Activated T-cell treated with anti-CD3 and anti-CD28 coated beads, Interleukin-2, amount 50 U/mL, for 24 hours (primary cell): ENCODE measurements at regions not wholly inside any gene's neighbourhood (a gene's known extent, or its start where the extent isn't known, plus 50 kb on each side); places are given as distances from the start of the nearest gene placed in this dataset.

Source experiments
- DNase-seq: peaks from one replicate; pipeline ENCODE4 v3.0.0-alpha.2; 2020
- H3K27ac Mint-ChIP-seq: 2 replicates; pipeline ENCODE4 v1.8.0; 2020; ENCODE audit warnings: mild to moderate bottlenecking, mixed read lengths
- H3K27me3 Mint-ChIP-seq: 2 replicates; pipeline ENCODE4 v1.8.0; 2020; ENCODE audit warnings: mixed read lengths
- H3K36me3 Mint-ChIP-seq: 2 replicates; pipeline ENCODE4 v1.8.0; 2020; ENCODE audit warnings: low read depth, mixed read lengths
- H3K4me1 Mint-ChIP-seq: 2 replicates; pipeline ENCODE4 v1.8.0; 2020; ENCODE audit warnings: low read depth, mixed read lengths
- H3K4me3 Mint-ChIP-seq: 2 replicates; pipeline ENCODE4 v1.8.0; 2020; ENCODE audit warnings: mild to moderate bottlenecking, moderate library complexity, mixed read lengths
- H3K9me3 Mint-ChIP-seq: 2 replicates; pipeline ENCODE4 v1.8.0; 2020; ENCODE audit warnings: mixed read lengths

DNA sequence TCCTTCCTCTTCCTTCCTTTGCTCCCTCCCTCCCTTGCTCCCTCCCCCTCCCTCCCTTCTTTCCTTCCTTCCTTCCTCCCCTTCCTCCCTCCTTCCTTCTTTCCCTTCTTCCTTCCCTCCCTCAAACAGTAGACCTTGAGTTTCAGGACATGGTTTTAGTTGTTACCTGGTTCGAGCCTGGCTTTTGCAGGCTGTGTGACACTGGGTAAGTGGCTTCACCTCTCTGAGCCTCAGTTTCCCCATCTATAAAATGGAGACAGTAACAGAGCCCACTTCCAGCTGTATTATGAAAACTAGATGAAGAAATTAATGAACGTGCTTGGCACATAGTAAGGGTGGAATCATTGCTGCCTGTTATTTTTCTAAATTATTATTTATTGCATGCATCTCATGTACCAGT, 171.0 kb upstream of the LHX5 start:
- peaks cover 72% of the 10 kb centered on the region for H3K27me3 Mint-ChIP-seq
- H3K4me3 Mint-ChIP-seq = no peak overlapping the region
- no peaks in the 10 kb centered on the region for H3K4me1 Mint-ChIP-seq
- no peaks in the 10 kb centered on the region for H3K9me3 Mint-ChIP-seq
- no peak overlapping the region for H3K27ac Mint-ChIP-seq
- DNase-seq = no peak
- no peaks in the 10 kb centered on the region for H3K36me3 Mint-ChIP-seq

GRCh38 chr12:113642216-113642615, 170.5 kb upstream of the LHX5 start:
- Mint-ChIP-seq H3K4me1 (no peaks in the 10 kb centered on the region), H3K4me3 (no peak overlapping the region), H3K27ac (no peak overlapping the region), H3K27me3 (peaks cover 72% of the 10 kb centered on the region), H3K36me3 (no peaks in the 10 kb centered on the region), H3K9me3 (no peaks in the 10 kb centered on the region)
- no peak for DNase-seq

DNA sequence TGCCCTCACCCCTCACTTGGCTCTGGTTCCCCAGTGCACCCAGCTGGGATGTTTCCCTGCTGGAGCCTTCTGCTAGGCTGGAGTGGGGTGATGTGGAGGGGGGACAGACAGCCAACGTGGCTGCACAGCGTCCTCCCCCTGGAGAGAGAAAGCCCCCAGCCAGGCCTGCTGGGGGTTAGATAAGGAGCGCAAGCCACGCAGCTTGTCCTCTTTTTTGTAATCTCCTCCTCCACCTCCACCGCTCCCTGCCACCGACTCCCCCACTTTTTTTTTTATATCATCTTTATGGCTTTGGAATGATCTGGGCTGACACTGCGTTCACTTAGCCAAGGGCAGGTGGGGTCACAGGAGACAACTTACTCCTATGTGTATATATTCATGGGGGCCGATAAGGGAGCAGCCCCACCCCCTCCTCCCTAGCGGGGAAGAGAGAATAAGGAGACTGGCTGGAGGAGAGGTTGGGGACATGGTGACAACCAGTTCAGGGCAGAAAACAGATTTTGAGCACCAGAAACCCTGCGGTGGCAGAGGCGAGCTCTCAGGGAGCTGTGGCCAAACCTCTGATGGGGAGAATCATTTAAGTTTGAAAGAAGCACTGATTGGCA, 169.9 kb upstream of the LHX5 start:
- no peaks in the 10 kb centered on the region for H3K36me3 Mint-ChIP-seq
- H3K9me3 Mint-ChIP-seq = no peaks in the 10 kb centered on the region
- peaks cover 65% of the 10 kb centered on the region for H3K27me3 Mint-ChIP-seq
- DNase-seq = no peak
- H3K4me3 Mint-ChIP-seq = no peak overlapping the region
- H3K4me1 Mint-ChIP-seq = no peaks in the 10 kb centered on the region
- H3K27ac Mint-ChIP-seq = no peak overlapping the region

- H3K27ac Mint-ChIP-seq = no peak overlapping the region
- DNase-seq = no peak
- H3K27me3 Mint-ChIP-seq = peaks cover 63% of the 10 kb centered on the region
- no peaks in the 10 kb centered on the region for H3K9me3 Mint-ChIP-seq
- H3K4me3 Mint-ChIP-seq = no peak overlapping the region
- no peaks in the 10 kb centered on the region for H3K36me3 Mint-ChIP-seq
- no peaks in the 10 kb centered on the region for H3K4me1 Mint-ChIP-seq
These were observed 169.2 kb upstream of the LHX5 start for GRCh38 chr12:113640837-113641236.

DNA sequence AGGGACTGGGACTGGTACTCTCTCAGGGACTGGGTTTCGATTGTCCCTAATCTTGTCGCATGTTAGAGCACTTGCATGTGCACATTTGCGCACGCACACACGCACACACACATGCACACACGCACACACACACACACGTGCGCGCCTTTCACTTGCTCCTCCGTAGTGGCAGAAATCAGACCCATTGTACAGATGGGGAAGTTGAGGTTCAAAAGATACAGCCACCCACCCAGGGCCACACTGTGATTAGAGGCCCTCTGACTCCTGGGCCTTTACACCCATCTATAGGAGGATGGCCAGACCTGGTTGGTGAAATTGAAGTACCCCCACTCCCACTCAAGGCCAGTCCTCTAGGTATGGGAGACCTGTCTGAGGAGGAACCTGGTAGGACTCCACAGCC, 167.8 kb upstream of the LHX5 start:
- H3K4me3 Mint-ChIP-seq = no peak overlapping the region
- H3K9me3 Mint-ChIP-seq = no peaks in the 10 kb centered on the region
- no peak overlapping the region for H3K27ac Mint-ChIP-seq
- peaks cover 52% of the 10 kb centered on the region for H3K27me3 Mint-ChIP-seq
- H3K4me1 Mint-ChIP-seq = no peaks in the 10 kb centered on the region
- no peaks in the 10 kb centered on the region for H3K36me3 Mint-ChIP-seq
- no peak for DNase-seq

- no peak overlapping the region for H3K27ac Mint-ChIP-seq
- no peaks in the 10 kb centered on the region for H3K4me1 Mint-ChIP-seq
- DNase-seq = no peak
- no peak overlapping the region for H3K4me3 Mint-ChIP-seq
- no peaks in the 10 kb centered on the region for H3K9me3 Mint-ChIP-seq
- peaks cover 44% of the 10 kb centered on the region for H3K27me3 Mint-ChIP-seq
- H3K36me3 Mint-ChIP-seq = no peaks in the 10 kb centered on the region
These were observed 166.7 kb upstream of the LHX5 start for GRCh38 chr12:113638460-113638775.

DNA sequence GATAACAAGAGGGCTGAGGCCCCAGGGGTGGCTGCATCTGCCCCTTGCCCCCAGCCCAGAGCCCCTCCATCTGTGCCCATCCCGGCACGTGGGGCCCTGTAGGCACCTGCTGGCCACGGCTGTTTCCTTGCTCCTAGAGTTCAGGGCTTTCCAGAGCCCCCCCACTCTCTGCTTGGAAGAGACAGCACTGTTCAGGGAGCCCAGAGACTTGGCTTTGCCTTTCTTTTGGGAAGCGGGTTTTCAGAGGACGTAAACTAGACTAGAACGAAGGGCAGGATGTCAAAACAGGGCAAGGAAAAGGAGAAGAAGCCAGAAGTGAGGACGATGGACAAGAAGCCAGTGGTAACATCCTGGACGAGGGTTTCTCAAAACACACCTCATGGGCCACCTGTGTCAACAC, 163.3 kb upstream of the LHX5 start:
- no peaks in the 10 kb centered on the region for H3K36me3 Mint-ChIP-seq
- no peak for DNase-seq
- no peaks in the 10 kb centered on the region for H3K4me1 Mint-ChIP-seq
- H3K9me3 Mint-ChIP-seq = peaks cover 3% of the 10 kb centered on the region
- no peak overlapping the region for H3K4me3 Mint-ChIP-seq
- no peak overlapping the region for H3K27ac Mint-ChIP-seq
- H3K27me3 Mint-ChIP-seq = peaks cover 26% of the 10 kb centered on the region

GRCh38 chr12:113634474-113634873, 162.8 kb upstream of the LHX5 start:
- Mint-ChIP-seq H3K4me3 (no peak overlapping the region), H3K27me3 (peaks cover 20% of the 10 kb centered on the region), H3K9me3 (peaks cover 3% of the 10 kb centered on the region), H3K4me1 (no peaks in the 10 kb centered on the region), H3K27ac (no peak overlapping the region), H3K36me3 (no peaks in the 10 kb centered on the region)
- no peak for DNase-seq

DNA sequence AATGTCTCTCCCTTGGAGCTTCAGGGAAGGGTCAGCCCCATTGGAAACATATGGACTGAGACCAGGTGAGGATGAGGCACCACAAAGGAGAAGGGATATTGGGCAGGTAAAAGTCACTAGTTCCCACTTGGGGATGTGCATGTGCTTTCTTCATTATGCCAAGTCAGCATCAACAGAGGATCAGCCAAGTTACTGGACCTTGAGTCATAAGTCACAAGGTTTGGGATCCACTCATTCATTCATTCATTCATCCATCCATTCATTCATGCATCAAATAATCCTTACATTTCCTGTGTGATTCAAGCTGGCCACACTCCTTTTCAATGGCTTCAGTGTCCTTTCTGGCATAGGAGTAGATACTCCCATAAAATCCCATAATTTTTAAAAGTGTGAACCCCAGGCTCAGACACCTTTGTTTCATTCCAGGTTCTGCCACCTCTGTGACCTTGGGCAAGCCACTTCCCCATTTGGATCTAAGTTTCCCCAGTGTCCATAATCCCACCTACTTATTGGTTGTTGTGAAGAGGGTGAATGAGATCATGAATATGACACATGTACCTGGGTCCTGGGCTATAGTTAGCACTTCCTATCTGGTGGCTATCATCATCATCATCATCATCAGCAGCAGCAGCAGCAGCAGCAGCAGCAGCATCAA, 162.1 kb upstream of the LHX5 start:
- H3K27ac Mint-ChIP-seq = no peak overlapping the region
- peaks cover 14% of the 10 kb centered on the region for H3K27me3 Mint-ChIP-seq
- H3K36me3 Mint-ChIP-seq = no peaks in the 10 kb centered on the region
- no peaks in the 10 kb centered on the region for H3K4me1 Mint-ChIP-seq
- no peak for DNase-seq
- no peak overlapping the region for H3K4me3 Mint-ChIP-seq
- H3K9me3 Mint-ChIP-seq = peaks cover 3% of the 10 kb centered on the region

DNA sequence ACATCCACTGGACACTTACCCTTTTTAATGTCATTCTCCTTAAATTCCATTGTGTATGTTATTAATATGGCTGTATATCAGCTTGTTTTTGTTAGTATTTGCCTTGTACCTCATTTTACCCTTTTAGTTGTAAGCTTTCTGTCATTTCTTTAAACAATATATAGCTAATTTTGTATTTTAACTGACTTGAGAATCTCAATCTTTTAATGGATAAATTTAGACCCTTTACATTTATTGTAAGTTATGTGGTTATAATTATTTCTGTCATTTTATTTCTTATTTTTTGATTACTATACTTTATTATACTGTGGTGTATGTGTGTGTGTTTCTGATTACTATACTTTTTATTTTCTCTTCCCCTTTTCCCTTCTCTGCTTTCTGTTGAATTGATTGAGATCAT, 159.0 kb upstream of the LHX5 start:
- H3K4me1 Mint-ChIP-seq = no peaks in the 10 kb centered on the region
- no peak overlapping the region for H3K4me3 Mint-ChIP-seq
- H3K36me3 Mint-ChIP-seq = no peaks in the 10 kb centered on the region
- no peak overlapping the region for H3K27ac Mint-ChIP-seq
- H3K27me3 Mint-ChIP-seq = peaks cover 3% of the 10 kb centered on the region
- H3K9me3 Mint-ChIP-seq = peaks cover 14% of the 10 kb centered on the region
- no peak for DNase-seq

GRCh38 chr12:113625499-113625898, 153.8 kb upstream of the LHX5 start:
- Mint-ChIP-seq H3K4me3 (no peak overlapping the region), H3K27me3 (peaks cover 3% of the 10 kb centered on the region), H3K9me3 (peaks cover 15% of the 10 kb centered on the region), H3K27ac (no peak overlapping the region), H3K4me1 (no peaks in the 10 kb centered on the region), H3K36me3 (no peaks in the 10 kb centered on the region)
- DNase-seq = no peak

DNA sequence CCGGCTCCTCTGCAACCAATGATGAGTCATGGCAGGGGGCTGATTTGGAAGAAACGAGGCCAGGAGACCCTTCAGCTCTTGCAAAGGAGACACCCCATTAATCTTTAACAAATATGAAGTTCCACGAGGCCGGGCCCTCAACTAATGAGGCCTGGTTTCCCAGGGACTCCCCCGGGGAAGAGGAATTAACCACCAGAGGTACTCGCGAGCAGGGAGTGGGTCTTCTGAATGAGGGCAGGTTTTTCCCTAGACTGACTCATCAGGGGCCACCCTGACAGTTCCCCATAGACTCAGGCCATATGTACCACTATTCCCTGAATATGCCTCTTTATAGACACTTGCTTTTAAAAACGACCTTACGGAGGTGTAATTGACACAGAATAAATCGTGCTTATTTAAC, 150.7 kb upstream of the LHX5 start:
- Mint-ChIP-seq H3K27ac (no peak overlapping the region), H3K4me3 (no peak overlapping the region), H3K27me3 (no peaks in the 10 kb centered on the region), H3K4me1 (no peaks in the 10 kb centered on the region), H3K9me3 (peaks cover 11% of the 10 kb centered on the region), H3K36me3 (no peaks in the 10 kb centered on the region)
- no peak for DNase-seq

DNA sequence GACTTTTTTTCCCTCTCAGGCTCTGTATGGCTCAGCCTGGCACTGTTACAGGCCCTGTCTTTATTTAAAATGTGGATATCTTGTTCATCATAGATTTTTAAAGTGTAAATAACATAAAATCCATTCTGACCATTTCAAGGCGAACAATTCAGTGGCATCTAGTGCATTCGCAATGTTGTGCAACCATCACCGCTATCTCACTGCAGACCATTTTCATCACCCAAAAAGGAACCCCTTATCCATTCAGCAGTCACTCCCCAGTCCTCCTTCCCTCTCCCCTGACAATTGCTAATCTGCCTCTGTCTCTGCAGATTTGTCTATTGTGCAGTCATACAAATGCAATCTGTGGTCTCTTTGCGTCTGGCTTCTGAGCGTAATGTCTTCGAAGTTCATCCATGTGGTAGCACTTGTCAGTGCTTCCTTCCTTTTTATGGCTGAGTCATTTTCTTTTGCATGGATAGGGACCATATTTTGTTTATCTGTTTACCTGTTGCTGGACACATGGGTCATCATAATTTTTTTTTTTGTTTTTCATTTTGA, 148.8 kb upstream of the LHX5 start:
- no peak overlapping the region for H3K4me3 Mint-ChIP-seq
- no peaks in the 10 kb centered on the region for H3K36me3 Mint-ChIP-seq
- H3K4me1 Mint-ChIP-seq = no peaks in the 10 kb centered on the region
- H3K27ac Mint-ChIP-seq = no peak overlapping the region
- DNase-seq = no peak
- no peaks in the 10 kb centered on the region for H3K27me3 Mint-ChIP-seq
- peaks cover 3% of the 10 kb centered on the region for H3K9me3 Mint-ChIP-seq

DNA sequence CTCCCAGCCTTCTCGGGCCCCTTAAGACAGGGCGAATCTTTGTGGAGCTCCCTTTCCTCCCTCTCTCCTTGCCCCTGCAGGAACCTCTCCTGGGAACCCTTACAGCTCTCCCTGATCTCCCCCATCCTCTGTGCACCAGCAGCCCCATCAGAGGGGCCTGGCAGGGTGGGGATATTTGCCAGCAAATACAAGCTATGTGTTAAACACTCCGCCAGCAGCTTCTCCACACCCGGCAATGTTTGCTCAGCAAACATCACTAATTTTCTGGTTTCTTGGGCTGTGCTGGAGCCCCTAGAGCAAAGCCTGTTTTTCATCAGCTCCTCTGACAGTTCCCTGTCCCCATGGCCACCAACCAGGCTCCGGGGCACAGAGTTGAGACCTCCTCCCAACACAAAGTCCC, 147.5 kb upstream of the LHX5 start:
- Mint-ChIP-seq H3K4me1 (no peaks in the 10 kb centered on the region), H3K27me3 (peaks cover 12% of the 10 kb centered on the region), H3K4me3 (no peak overlapping the region), H3K9me3 (peaks cover 6% of the 10 kb centered on the region), H3K36me3 (no peaks in the 10 kb centered on the region), H3K27ac (no peak overlapping the region)
- DNase-seq = no peak

GRCh38 chr12:113613414-113613813, 141.7 kb upstream of the LHX5 start:
- Mint-ChIP-seq H3K27ac (no peak overlapping the region), H3K27me3 (peaks cover 59% of the 10 kb centered on the region), H3K36me3 (no peaks in the 10 kb centered on the region), H3K9me3 (peaks cover 6% of the 10 kb centered on the region), H3K4me3 (no peak overlapping the region), H3K4me1 (no peaks in the 10 kb centered on the region)
- DNase-seq = no peak

DNA sequence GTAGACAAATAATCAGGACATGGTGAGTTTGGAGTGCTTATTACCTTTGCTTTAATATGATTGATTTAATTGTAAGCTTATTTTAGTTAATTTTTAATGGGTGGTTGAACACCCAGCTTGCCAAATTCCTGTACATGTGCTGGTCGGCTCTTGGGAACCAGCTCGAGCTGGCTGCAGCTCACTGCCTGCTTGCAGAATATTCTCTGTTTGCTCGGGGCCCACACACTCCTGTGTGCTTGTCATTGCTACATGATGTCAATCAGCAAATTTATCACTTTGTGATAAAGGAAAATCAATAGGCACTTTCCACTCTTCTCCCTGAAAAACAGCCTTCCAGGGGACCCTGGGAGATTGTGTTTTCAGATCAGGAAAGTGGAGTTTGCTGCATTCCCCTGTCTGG, 141.1 kb upstream of the LHX5 start:
- H3K36me3 Mint-ChIP-seq = no peaks in the 10 kb centered on the region
- no peak for DNase-seq
- no peaks in the 10 kb centered on the region for H3K4me1 Mint-ChIP-seq
- H3K27ac Mint-ChIP-seq = no peak overlapping the region
- H3K27me3 Mint-ChIP-seq = peaks cover 62% of the 10 kb centered on the region
- peaks cover 9% of the 10 kb centered on the region for H3K9me3 Mint-ChIP-seq
- no peak overlapping the region for H3K4me3 Mint-ChIP-seq
